H1 (cell line): ENCODE measurements at regions not wholly inside any gene's neighbourhood (a gene's known extent, or its start where the extent isn't known, plus 50 kb on each side); places are given as distances from the start of the nearest gene placed in this dataset.

Experiments used
- CTCF ChIA-PET: fragments of 300-600 bp; sonication (Branson Sonifier 250); formaldehyde crosslinking; loops from one replicate; lab custom pipeline; 2021; ENCODE audit not compliant: partially characterized antibody; lab: Charles Lee
- POLR2A ChIA-PET: fragments of 300-600 bp; sonication (Branson Sonifier 250); formaldehyde crosslinking; loops from one replicate; lab custom pipeline; 2021; ENCODE audit warnings: inconsistent platforms; ENCODE audit not compliant: partially characterized antibody; lab: Charles Lee
- DNase-seq, 2 experiments: peaks; one replicate each; pipeline versions ENCODE4 v3.0.0 to v3.0.0-alpha.2; 2010 to 2022; ENCODE audit warnings: low spot score in 2 of 2, low read depth in 1 of 2, mixed read lengths in 1 of 2
- FAIRE-seq: peaks from 2 replicates; lab custom pipeline; 2011; peaks lifted over from hg19 to GRCh38; lab: Jason Lieb, UNC
- H2AFZ ChIP-seq: 2 replicates; pipeline ENCODE4 v1.8.1; 2012; ENCODE audit warnings: low read length, inconsistent platforms
- H2AK5ac ChIP-seq: 2 replicates; pipeline ENCODE4 v1.6.1; 2013; ENCODE audit warnings: low read depth, low read length
- H2BK120ac ChIP-seq: replicated peaks from 2 replicates; pipeline ENCODE3; 2013; ENCODE audit warnings: low read depth, low read length, inconsistent platforms
- H2BK12ac ChIP-seq: 2 replicates; pipeline ENCODE4 v1.6.1; 2013; ENCODE audit warnings: low read depth, low read length
- H2BK15ac ChIP-seq: 2 replicates; pipeline ENCODE4 v1.6.1; 2013; ENCODE audit warnings: low read length
- H2BK20ac ChIP-seq: 2 replicates; pipeline ENCODE4 v1.6.1; 2013; ENCODE audit warnings: low read length
- H2BK5ac ChIP-seq: 2 replicates; pipeline ENCODE4 v1.6.1; 2013; ENCODE audit warnings: low read depth, low read length
- H3K14ac ChIP-seq: 2 replicates; pipeline ENCODE4 v1.6.1; 2013; ENCODE audit warnings: inconsistent platforms; ENCODE audit not compliant: insufficient read length
- H3K18ac ChIP-seq: 2 replicates; pipeline ENCODE4 v1.6.1; 2013; ENCODE audit warnings: low read length; ENCODE audit errors: extremely low read depth
- H3K23ac ChIP-seq: 2 replicates; pipeline ENCODE4 v1.6.1; 2013; ENCODE audit warnings: inconsistent platforms; ENCODE audit not compliant: insufficient read length
- H3K23me2 ChIP-seq: 2 replicates; pipeline ENCODE4 v1.6.1; 2013; ENCODE audit warnings: low read depth, low read length
- H3K27ac ChIP-seq: 2 replicates; pipeline ENCODE4 v1.6.1; 2011; ENCODE audit warnings: low read depth, low read length, inconsistent platforms
- H3K27me3 ChIP-seq, 4 experiments: replicated peaks in 1 of 4; 1 replicate in 1 of 4; 2 replicates in 3 of 4; pipeline versions ENCODE4 v1.6.1 to v1.8.1; 2011 to 2013; ENCODE audit warnings: low read length in 3 of 4, mild to moderate bottlenecking in 3 of 4, inconsistent platforms in 2 of 4, mixed read lengths in 2 of 4, moderate library complexity in 1 of 4; ENCODE audit not compliant: control insufficient read depth in 3 of 4, insufficient read depth in 3 of 4; ENCODE audit errors: extremely low read depth in 1 of 4
- H3K36me3 ChIP-seq, 4 experiments: 2 replicates each; pipeline versions ENCODE4 v1.6.1 to v1.8.1; 2011 to 2013; ENCODE audit warnings: mild to moderate bottlenecking in 4 of 4, low read length in 3 of 4, moderate library complexity in 2 of 4, control low read depth in 1 of 4, inconsistent platforms in 1 of 4; ENCODE audit not compliant: insufficient read depth in 4 of 4, control insufficient read depth in 2 of 4
- H3K4ac ChIP-seq: replicated peaks from 2 replicates; pipeline ENCODE3; 2013; ENCODE audit warnings: low read length, low read depth, mixed read lengths, inconsistent platforms; ENCODE audit not compliant: insufficient read length
- H3K4me1 ChIP-seq, 4 experiments: replicated peaks in 1 of 4; 1 replicate in 1 of 4; 2 replicates in 3 of 4; pipeline versions ENCODE4 v1.6.1 to v1.8.1; 2011 to 2013; ENCODE audit warnings: low read length in 3 of 4, inconsistent platforms in 2 of 4, mixed read lengths in 1 of 4; ENCODE audit not compliant: insufficient read depth in 4 of 4, control insufficient read depth in 3 of 4
- H3K4me2 ChIP-seq, 2 experiments: 2 replicates each; pipeline versions ENCODE4 v1.6.1 to v1.8.1; 2011 to 2013; ENCODE audit warnings: low read depth in 2 of 2, low read length in 2 of 2, control low read depth in 1 of 2, inconsistent platforms in 1 of 2, mild to moderate bottlenecking in 1 of 2; ENCODE audit not compliant: insufficient read depth in 1 of 2
- H3K4me3 ChIP-seq, 4 experiments: fragments of 200-600, 300-600 bp in 1 of 4; sonication (generic), shearing (Covaris generic), sonication (Bioruptor Twin) in 1 of 4; 2 replicates each; pipeline versions ENCODE4 v1.5.1 to v1.8.1; 2011 to 2016; ENCODE audit warnings: low read length in 4 of 4, low read depth in 3 of 4, control low read depth in 2 of 4, inconsistent platforms in 2 of 4, mild to moderate bottlenecking in 2 of 4, mixed read lengths in 1 of 4, moderate library complexity in 1 of 4; ENCODE audit not compliant: insufficient read depth in 2 of 4; ENCODE audit errors: extremely low read depth in 1 of 4
- H3K56ac ChIP-seq: replicated peaks from 2 replicates; pipeline ENCODE3; 2013; ENCODE audit warnings: low read depth, mild to moderate bottlenecking, mixed read lengths, low read length, inconsistent platforms; ENCODE audit not compliant: insufficient read length
- H3K79me1 ChIP-seq: 2 replicates; pipeline ENCODE4 v1.6.1; 2013; ENCODE audit warnings: low read depth, low read length, control low read depth
- H3K79me2 ChIP-seq, 2 experiments: 2 replicates each; pipeline versions ENCODE4 v1.6.1 to v1.8.1; 2012 to 2013; ENCODE audit warnings: low read length in 2 of 2, mild to moderate bottlenecking in 2 of 2, inconsistent platforms in 1 of 2; ENCODE audit not compliant: insufficient read depth in 2 of 2, control insufficient read depth in 1 of 2
- H3K9ac ChIP-seq, 4 experiments: replicated peaks in 1 of 4; 1 replicate in 1 of 4; 2 replicates in 3 of 4; pipeline versions ENCODE4 v1.6.1 to v1.8.1; 2011 to 2013; ENCODE audit warnings: low read depth in 3 of 4, low read length in 3 of 4, control low read depth in 2 of 4, mild to moderate bottlenecking in 2 of 4, moderate library complexity in 2 of 4, inconsistent platforms in 1 of 4; ENCODE audit errors: extremely low read depth in 1 of 4
- H3K9me3 ChIP-seq, 2 experiments: 2 replicates each; pipeline versions ENCODE4 v1.6.1 to v1.8.1; 2012 to 2013; ENCODE audit warnings: mild to moderate bottlenecking in 2 of 2, moderate library complexity in 2 of 2, control low read depth in 1 of 2, inconsistent platforms in 1 of 2, low read depth in 1 of 2, low read length in 1 of 2, mixed read lengths in 1 of 2; ENCODE audit not compliant: insufficient read depth in 2 of 2
- H4K20me1 ChIP-seq, 2 experiments: replicated peaks in 1 of 2; 2 replicates each; pipeline versions ENCODE3 to v1.8.1; 2011 to 2013; ENCODE audit warnings: inconsistent platforms in 2 of 2, low read length in 2 of 2, mild to moderate bottlenecking in 1 of 2; ENCODE audit not compliant: insufficient read depth in 2 of 2, control insufficient read depth in 1 of 2
- H4K5ac ChIP-seq: 2 replicates; pipeline ENCODE4 v1.6.1; 2013; ENCODE audit warnings: low read length, low read depth, mixed read lengths, inconsistent platforms; ENCODE audit not compliant: insufficient read length
- H4K8ac ChIP-seq: 2 replicates; pipeline ENCODE4 v1.8.0; 2013; ENCODE audit warnings: mild to moderate bottlenecking, moderate library complexity, low read length, inconsistent platforms; ENCODE audit not compliant: insufficient read depth; ENCODE audit errors: extremely low read depth
- H4K91ac ChIP-seq: replicated peaks from 2 replicates; pipeline ENCODE3; 2013; ENCODE audit warnings: low read length, mixed read lengths, inconsistent platforms; ENCODE audit not compliant: insufficient read length
- EZH2 ChIP-seq: fragments of 200-600 bp; sonication (generic); IDR thresholded peaks from 2 replicates; pipeline ENCODE4 v1.7.1; 2012; ENCODE audit warnings: low read depth, mild to moderate bottlenecking, moderate library complexity, low read length, inconsistent platforms; ENCODE audit not compliant: severe bottlenecking
- HDAC6 ChIP-seq: IDR thresholded peaks from one replicate; pipeline ENCODE4 v1.7.1; 2012; ENCODE audit warnings: low read depth, mild to moderate bottlenecking, inconsistent platforms, low read length, moderate library complexity
- JUND ChIP-seq: IDR thresholded peaks from 2 replicates; pipeline ENCODE4 v1.6.1; 2011; ENCODE audit warnings: mild to moderate bottlenecking, improper control_type of control experiment, low read length
- KDM4A ChIP-seq: IDR thresholded peaks from one replicate; pipeline ENCODE4 v1.7.1; 2012; ENCODE audit warnings: low read depth, mild to moderate bottlenecking, moderate library complexity, low read length, inconsistent platforms; ENCODE audit not compliant: severe bottlenecking
- KDM5A ChIP-seq: fragments of 200-600 bp; IDR thresholded peaks from 2 replicates; pipeline ENCODE4 v1.7.1; 2012; ENCODE audit warnings: mild to moderate bottlenecking, low read length, inconsistent platforms, mixed read lengths
- POU5F1 ChIP-seq: IDR thresholded peaks from 2 replicates; pipeline ENCODE4 v1.6.1; 2011; ENCODE audit warnings: low read depth, mild to moderate bottlenecking, low read length, moderate library complexity
- SIX5 ChIP-seq: IDR thresholded peaks from 2 replicates; pipeline ENCODE4 v1.6.1; 2011; ENCODE audit warnings: mild to moderate bottlenecking, low read depth, low read length
- WGBS, 2 experiments: shearing (Covaris generic) in 1 of 2; methylation state at CpG; one replicate each; pipeline versions ENCODE4 v1.1.6 to v1.1.7; 2013 to 2015; ENCODE audit warnings: low lambda C conversion rate in 2 of 2, mixed read lengths in 2 of 2, inconsistent platforms in 1 of 2, low coverage in 1 of 2, missing lambda C conversion rate in 1 of 2; ENCODE audit not compliant: insufficient replicate concordance in 2 of 2, insufficient coverage in 1 of 2, insufficient read length in 1 of 2; ENCODE audit errors: extremely low coverage in 1 of 2, missing lambda C conversion rate in 1 of 2; 5-methylcytosine and 5-hydroxymethylcytosine counted together
- TF ChIP-seq, protein P1 (sequence below), 3 experiments: IDR thresholded peaks; 1 replicate in 2 of 3; 2 replicates in 1 of 3; pipeline versions ENCODE4 v1.5.1 to v1.6.1; 2011; ENCODE audit warnings: low read length in 3 of 3, mild to moderate bottlenecking in 3 of 3, inconsistent platforms in 2 of 3, low read depth in 1 of 3, moderate library complexity in 1 of 3; ENCODE audit not compliant: insufficient read depth in 1 of 3; ENCODE audit errors: control extremely low read depth in 1 of 3
- TF ChIP-seq, protein P2 (sequence below): IDR thresholded peaks from 2 replicates; pipeline ENCODE4 v1.6.1; 2011; ENCODE audit warnings: low read depth, mild to moderate bottlenecking, low read length; ENCODE audit not compliant: insufficient read depth

DNA sequence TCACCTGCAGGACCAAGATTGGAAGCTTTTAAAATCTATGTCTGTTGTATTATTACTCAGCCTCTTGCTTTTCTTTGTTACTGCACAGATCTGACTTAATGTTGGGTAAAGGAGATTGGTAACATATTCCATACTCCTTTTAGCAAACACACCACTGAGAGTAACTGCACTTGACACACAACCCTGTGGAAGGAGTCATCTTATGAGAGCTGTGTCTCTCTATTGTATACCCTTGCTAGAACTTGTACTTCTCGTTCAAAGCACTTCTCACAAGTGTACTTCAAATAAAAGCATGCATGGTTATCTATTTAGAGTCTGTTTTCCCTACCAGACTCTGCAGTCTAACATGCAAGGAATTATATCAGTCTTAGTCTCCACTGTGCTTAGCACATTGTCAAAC is 813.4 kb downstream of the ADGRL2 start:
- Histone ChIP-seq H3K79me1 (no peaks in the 10 kb centered on the region), H3K9me3 (no peaks in the 10 kb centered on the region), H3K9ac (no peak overlapping the region), H2BK120ac (no peak overlapping the region), H2BK12ac (no peak overlapping the region), H3K23me2 (no peaks in the 10 kb centered on the region), H3K4me2 (no peak overlapping the region), H3K27me3 (no peaks in the 10 kb centered on the region), H4K5ac (no peak overlapping the region), H2BK15ac (no peak overlapping the region), H3K79me2 (no peaks in the 10 kb centered on the region), H3K14ac (no peak overlapping the region), H2AFZ (no peak overlapping the region), H3K27ac (no peak overlapping the region), H4K20me1 (no peaks in the 10 kb centered on the region), H3K36me3 (no peaks in the 10 kb centered on the region), H4K91ac (no peak overlapping the region), H2BK5ac (no peak overlapping the region), H2AK5ac (no peak overlapping the region), H2BK20ac (no peak overlapping the region), H3K4ac (no peak overlapping the region), H3K4me3 (no peak overlapping the region), H3K56ac (no peak overlapping the region), H3K23ac (no peak overlapping the region), H3K18ac (no peak overlapping the region), H4K8ac (no peak overlapping the region), H3K4me1 (no peaks in the 10 kb centered on the region)
- CTCF ChIA-PET = interaction anchor here (1.2 kb wide), 1 partner anchor 15 kb away, joined by 4 read pairs; no protein-coding TSS in a partner anchor
- 90% methylated on average over 1 of the region's 1 CpG; no CpG with 5 or more reads in 1 of the 2 experiments for WGBS, 2 experiments
- POLR2A ChIA-PET = no interaction called here
- TF ChIP-seq, protein P1, sequence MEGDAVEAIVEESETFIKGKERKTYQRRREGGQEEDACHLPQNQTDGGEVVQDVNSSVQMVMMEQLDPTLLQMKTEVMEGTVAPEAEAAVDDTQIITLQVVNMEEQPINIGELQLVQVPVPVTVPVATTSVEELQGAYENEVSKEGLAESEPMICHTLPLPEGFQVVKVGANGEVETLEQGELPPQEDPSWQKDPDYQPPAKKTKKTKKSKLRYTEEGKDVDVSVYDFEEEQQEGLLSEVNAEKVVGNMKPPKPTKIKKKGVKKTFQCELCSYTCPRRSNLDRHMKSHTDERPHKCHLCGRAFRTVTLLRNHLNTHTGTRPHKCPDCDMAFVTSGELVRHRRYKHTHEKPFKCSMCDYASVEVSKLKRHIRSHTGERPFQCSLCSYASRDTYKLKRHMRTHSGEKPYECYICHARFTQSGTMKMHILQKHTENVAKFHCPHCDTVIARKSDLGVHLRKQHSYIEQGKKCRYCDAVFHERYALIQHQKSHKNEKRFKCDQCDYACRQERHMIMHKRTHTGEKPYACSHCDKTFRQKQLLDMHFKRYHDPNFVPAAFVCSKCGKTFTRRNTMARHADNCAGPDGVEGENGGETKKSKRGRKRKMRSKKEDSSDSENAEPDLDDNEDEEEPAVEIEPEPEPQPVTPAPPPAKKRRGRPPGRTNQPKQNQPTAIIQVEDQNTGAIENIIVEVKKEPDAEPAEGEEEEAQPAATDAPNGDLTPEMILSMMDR (IDR thresholded peaks at IDR 0.05; ENCODE audit: control extremely low read depth in 1 of 3, insufficient read depth in 1 of 3, low read depth in 1 of 3, low read length in 3 of 3) = no peak
- TF ChIP-seq KDM5A (no peak), EZH2 (no peak), KDM4A (no peak), POU5F1 (no peak), JUND (no peak), SIX5 (no peak), HDAC6 (no peak)
- TF ChIP-seq, protein P2, sequence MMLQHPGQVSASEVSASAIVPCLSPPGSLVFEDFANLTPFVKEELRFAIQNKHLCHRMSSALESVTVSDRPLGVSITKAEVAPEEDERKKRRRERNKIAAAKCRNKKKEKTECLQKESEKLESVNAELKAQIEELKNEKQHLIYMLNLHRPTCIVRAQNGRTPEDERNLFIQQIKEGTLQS = no peak
- DNase-seq = no peak
- FAIRE-seq = no peak
